H1 (cell line): ENCODE measurements at regions not wholly inside any gene's neighbourhood (a gene's known extent, or its start where the extent isn't known, plus 50 kb on each side); places are given as distances from the start of the nearest gene placed in this dataset.

Experiments used
- CTCF ChIA-PET: fragments of 300-600 bp; sonication (Branson Sonifier 250); formaldehyde crosslinking; loops from one replicate; lab custom pipeline; 2021; ENCODE audit not compliant: partially characterized antibody; lab: Charles Lee
- POLR2A ChIA-PET: fragments of 300-600 bp; sonication (Branson Sonifier 250); formaldehyde crosslinking; loops from one replicate; lab custom pipeline; 2021; ENCODE audit warnings: inconsistent platforms; ENCODE audit not compliant: partially characterized antibody; lab: Charles Lee
- DNase-seq, 2 experiments: peaks; one replicate each; pipeline versions ENCODE4 v3.0.0 to v3.0.0-alpha.2; 2010 to 2022; ENCODE audit warnings: low spot score in 2 of 2, low read depth in 1 of 2, mixed read lengths in 1 of 2
- FAIRE-seq: peaks from 2 replicates; lab custom pipeline; 2011; peaks lifted over from hg19 to GRCh38; lab: Jason Lieb, UNC
- H2AFZ ChIP-seq: 2 replicates; pipeline ENCODE4 v1.8.1; 2012; ENCODE audit warnings: low read length, inconsistent platforms
- H2AK5ac ChIP-seq: 2 replicates; pipeline ENCODE4 v1.6.1; 2013; ENCODE audit warnings: low read depth, low read length
- H2BK120ac ChIP-seq: replicated peaks from 2 replicates; pipeline ENCODE3; 2013; ENCODE audit warnings: low read depth, low read length, inconsistent platforms
- H2BK12ac ChIP-seq: 2 replicates; pipeline ENCODE4 v1.6.1; 2013; ENCODE audit warnings: low read depth, low read length
- H2BK15ac ChIP-seq: 2 replicates; pipeline ENCODE4 v1.6.1; 2013; ENCODE audit warnings: low read length
- H2BK20ac ChIP-seq: 2 replicates; pipeline ENCODE4 v1.6.1; 2013; ENCODE audit warnings: low read length
- H2BK5ac ChIP-seq: 2 replicates; pipeline ENCODE4 v1.6.1; 2013; ENCODE audit warnings: low read depth, low read length
- H3K14ac ChIP-seq: 2 replicates; pipeline ENCODE4 v1.6.1; 2013; ENCODE audit warnings: inconsistent platforms; ENCODE audit not compliant: insufficient read length
- H3K18ac ChIP-seq: 2 replicates; pipeline ENCODE4 v1.6.1; 2013; ENCODE audit warnings: low read length; ENCODE audit errors: extremely low read depth
- H3K23ac ChIP-seq: 2 replicates; pipeline ENCODE4 v1.6.1; 2013; ENCODE audit warnings: inconsistent platforms; ENCODE audit not compliant: insufficient read length
- H3K23me2 ChIP-seq: 2 replicates; pipeline ENCODE4 v1.6.1; 2013; ENCODE audit warnings: low read depth, low read length
- H3K27ac ChIP-seq: 2 replicates; pipeline ENCODE4 v1.6.1; 2011; ENCODE audit warnings: low read depth, low read length, inconsistent platforms
- H3K27me3 ChIP-seq, 4 experiments: replicated peaks in 1 of 4; 1 replicate in 1 of 4; 2 replicates in 3 of 4; pipeline versions ENCODE4 v1.6.1 to v1.8.1; 2011 to 2013; ENCODE audit warnings: low read length in 3 of 4, mild to moderate bottlenecking in 3 of 4, inconsistent platforms in 2 of 4, mixed read lengths in 2 of 4, moderate library complexity in 1 of 4; ENCODE audit not compliant: control insufficient read depth in 3 of 4, insufficient read depth in 3 of 4; ENCODE audit errors: extremely low read depth in 1 of 4
- H3K36me3 ChIP-seq, 4 experiments: 2 replicates each; pipeline versions ENCODE4 v1.6.1 to v1.8.1; 2011 to 2013; ENCODE audit warnings: mild to moderate bottlenecking in 4 of 4, low read length in 3 of 4, moderate library complexity in 2 of 4, control low read depth in 1 of 4, inconsistent platforms in 1 of 4; ENCODE audit not compliant: insufficient read depth in 4 of 4, control insufficient read depth in 2 of 4
- H3K4ac ChIP-seq: replicated peaks from 2 replicates; pipeline ENCODE3; 2013; ENCODE audit warnings: low read length, low read depth, mixed read lengths, inconsistent platforms; ENCODE audit not compliant: insufficient read length
- H3K4me1 ChIP-seq, 4 experiments: replicated peaks in 1 of 4; 1 replicate in 1 of 4; 2 replicates in 3 of 4; pipeline versions ENCODE4 v1.6.1 to v1.8.1; 2011 to 2013; ENCODE audit warnings: low read length in 3 of 4, inconsistent platforms in 2 of 4, mixed read lengths in 1 of 4; ENCODE audit not compliant: insufficient read depth in 4 of 4, control insufficient read depth in 3 of 4
- H3K4me2 ChIP-seq, 2 experiments: 2 replicates each; pipeline versions ENCODE4 v1.6.1 to v1.8.1; 2011 to 2013; ENCODE audit warnings: low read depth in 2 of 2, low read length in 2 of 2, control low read depth in 1 of 2, inconsistent platforms in 1 of 2, mild to moderate bottlenecking in 1 of 2; ENCODE audit not compliant: insufficient read depth in 1 of 2
- H3K4me3 ChIP-seq, 4 experiments: fragments of 200-600, 300-600 bp in 1 of 4; sonication (generic), shearing (Covaris generic), sonication (Bioruptor Twin) in 1 of 4; 2 replicates each; pipeline versions ENCODE4 v1.5.1 to v1.8.1; 2011 to 2016; ENCODE audit warnings: low read length in 4 of 4, low read depth in 3 of 4, control low read depth in 2 of 4, inconsistent platforms in 2 of 4, mild to moderate bottlenecking in 2 of 4, mixed read lengths in 1 of 4, moderate library complexity in 1 of 4; ENCODE audit not compliant: insufficient read depth in 2 of 4; ENCODE audit errors: extremely low read depth in 1 of 4
- H3K56ac ChIP-seq: replicated peaks from 2 replicates; pipeline ENCODE3; 2013; ENCODE audit warnings: low read depth, mild to moderate bottlenecking, mixed read lengths, low read length, inconsistent platforms; ENCODE audit not compliant: insufficient read length
- H3K79me1 ChIP-seq: 2 replicates; pipeline ENCODE4 v1.6.1; 2013; ENCODE audit warnings: low read depth, low read length, control low read depth
- H3K79me2 ChIP-seq, 2 experiments: 2 replicates each; pipeline versions ENCODE4 v1.6.1 to v1.8.1; 2012 to 2013; ENCODE audit warnings: low read length in 2 of 2, mild to moderate bottlenecking in 2 of 2, inconsistent platforms in 1 of 2; ENCODE audit not compliant: insufficient read depth in 2 of 2, control insufficient read depth in 1 of 2
- H3K9ac ChIP-seq, 4 experiments: replicated peaks in 1 of 4; 1 replicate in 1 of 4; 2 replicates in 3 of 4; pipeline versions ENCODE4 v1.6.1 to v1.8.1; 2011 to 2013; ENCODE audit warnings: low read depth in 3 of 4, low read length in 3 of 4, control low read depth in 2 of 4, mild to moderate bottlenecking in 2 of 4, moderate library complexity in 2 of 4, inconsistent platforms in 1 of 4; ENCODE audit errors: extremely low read depth in 1 of 4
- H3K9me3 ChIP-seq, 2 experiments: 2 replicates each; pipeline versions ENCODE4 v1.6.1 to v1.8.1; 2012 to 2013; ENCODE audit warnings: mild to moderate bottlenecking in 2 of 2, moderate library complexity in 2 of 2, control low read depth in 1 of 2, inconsistent platforms in 1 of 2, low read depth in 1 of 2, low read length in 1 of 2, mixed read lengths in 1 of 2; ENCODE audit not compliant: insufficient read depth in 2 of 2
- H4K20me1 ChIP-seq, 2 experiments: replicated peaks in 1 of 2; 2 replicates each; pipeline versions ENCODE3 to v1.8.1; 2011 to 2013; ENCODE audit warnings: inconsistent platforms in 2 of 2, low read length in 2 of 2, mild to moderate bottlenecking in 1 of 2; ENCODE audit not compliant: insufficient read depth in 2 of 2, control insufficient read depth in 1 of 2
- H4K5ac ChIP-seq: 2 replicates; pipeline ENCODE4 v1.6.1; 2013; ENCODE audit warnings: low read length, low read depth, mixed read lengths, inconsistent platforms; ENCODE audit not compliant: insufficient read length
- H4K8ac ChIP-seq: 2 replicates; pipeline ENCODE4 v1.8.0; 2013; ENCODE audit warnings: mild to moderate bottlenecking, moderate library complexity, low read length, inconsistent platforms; ENCODE audit not compliant: insufficient read depth; ENCODE audit errors: extremely low read depth
- H4K91ac ChIP-seq: replicated peaks from 2 replicates; pipeline ENCODE3; 2013; ENCODE audit warnings: low read length, mixed read lengths, inconsistent platforms; ENCODE audit not compliant: insufficient read length
- BCL11A ChIP-seq, 2 experiments: IDR thresholded peaks; one replicate each; pipeline ENCODE4 v1.6.1; 2011; ENCODE audit warnings: low read depth in 2 of 2, low read length in 2 of 2, mild to moderate bottlenecking in 2 of 2
- GTF2F1 ChIP-seq: IDR thresholded peaks from 2 replicates; pipeline ENCODE4 v1.6.1; 2012; ENCODE audit warnings: low read depth, low read length, improper control_type of control experiment, borderline replicate concordance
- JUN ChIP-seq: IDR thresholded peaks from 2 replicates; pipeline ENCODE4 v1.6.1; 2011; ENCODE audit warnings: low read depth, mild to moderate bottlenecking, improper control_type of control experiment, low read length
- KDM1A ChIP-seq: fragments of 200-600, 300-600 bp; sonication (generic); IDR thresholded peaks from 2 replicates; pipeline ENCODE4 v1.7.1; 2016; ENCODE audit warnings: mild to moderate bottlenecking, low read length, borderline replicate concordance
- MAFK ChIP-seq: IDR thresholded peaks from 2 replicates; pipeline ENCODE4 v1.6.1; 2012; ENCODE audit warnings: low read depth, mild to moderate bottlenecking, improper control_type of control experiment, low read length
- POLR2A ChIP-seq, 2 experiments: IDR thresholded peaks; 1 replicate in 1 of 2; 2 replicates in 1 of 2; pipeline ENCODE4 v1.6.1; 2011; ENCODE audit warnings: low read depth in 2 of 2, low read length in 2 of 2, mild to moderate bottlenecking in 2 of 2; ENCODE audit errors: control extremely low read depth in 1 of 2
- RNF2 ChIP-seq: fragments of 200-900, 300-1000 bp; sonication (generic); IDR thresholded peaks from 2 replicates; pipeline ENCODE4 v1.7.1; 2016; ENCODE audit warnings: borderline replicate concordance, low read depth, mild to moderate bottlenecking, antibody characterized with exemption, low read length; ENCODE audit not compliant: poor library complexity, severe bottlenecking; ENCODE audit errors: missing control alignments
- RXRA ChIP-seq: IDR thresholded peaks from 2 replicates; pipeline ENCODE4 v1.6.1; 2011; ENCODE audit warnings: low read depth, mild to moderate bottlenecking, low read length, moderate library complexity; ENCODE audit not compliant: insufficient read depth
- SAP30 ChIP-seq: fragments of 300-600 bp; sonication (generic); IDR thresholded peaks from 2 replicates; pipeline ENCODE4 v1.7.1; 2012; ENCODE audit warnings: low read length, moderate library complexity, mild to moderate bottlenecking, inconsistent platforms; ENCODE audit not compliant: insufficient read depth, insufficient replicate concordance
- SIN3A ChIP-seq, 2 experiments: IDR thresholded peaks in 1 of 2; conservative IDR thresholded peaks in 1 of 2; 2 replicates each; pipeline ENCODE4 v1.6.1; 2011 to 2012; ENCODE audit warnings: low read length in 2 of 2, improper control_type of control experiment in 1 of 2, low read depth in 1 of 2, mild to moderate bottlenecking in 1 of 2
- TBP ChIP-seq: IDR thresholded peaks from 2 replicates; pipeline ENCODE4 v1.6.1; 2011; ENCODE audit warnings: low read depth, low read length, improper control_type of control experiment
- TCF12 ChIP-seq: IDR thresholded peaks from 2 replicates; pipeline ENCODE4 v1.6.1; 2011; ENCODE audit warnings: low read depth, mild to moderate bottlenecking, low read length
- TEAD4 ChIP-seq: IDR thresholded peaks from 2 replicates; pipeline ENCODE4 v1.6.1; 2012; ENCODE audit warnings: low read depth, low read length, inconsistent platforms, mixed read lengths
- YY1 ChIP-seq: IDR thresholded peaks from 2 replicates; pipeline ENCODE4 v1.6.1; 2011; ENCODE audit warnings: low read depth, mild to moderate bottlenecking, low read length
- ZNF274 ChIP-seq: IDR thresholded peaks from 2 replicates; pipeline ENCODE4 v1.7.0; 2012; ENCODE audit warnings: low read length, borderline replicate concordance; ENCODE audit errors: extremely low read depth
- WGBS, 2 experiments: shearing (Covaris generic) in 1 of 2; methylation state at CpG; one replicate each; pipeline versions ENCODE4 v1.1.6 to v1.1.7; 2013 to 2015; ENCODE audit warnings: low lambda C conversion rate in 2 of 2, mixed read lengths in 2 of 2, inconsistent platforms in 1 of 2, low coverage in 1 of 2, missing lambda C conversion rate in 1 of 2; ENCODE audit not compliant: insufficient replicate concordance in 2 of 2, insufficient coverage in 1 of 2, insufficient read length in 1 of 2; ENCODE audit errors: extremely low coverage in 1 of 2, missing lambda C conversion rate in 1 of 2; 5-methylcytosine and 5-hydroxymethylcytosine counted together

- H2BK120ac ChIP-seq: no peak overlapping the region
- H3K27ac ChIP-seq: no peak overlapping the region
- WGBS, 2 experiments: 96% methylated on average over 2 of the region's 2 CpGs; no CpG with 5 or more reads in 1 of the 2 experiments
- H3K18ac ChIP-seq: no peak overlapping the region
- no peaks in the 10 kb centered on the region for H3K36me3 ChIP-seq
- no peak overlapping the region for H3K4ac ChIP-seq
- H3K4me1 ChIP-seq: peaks cover 0 to 1% (median 0%) of the 10 kb centered on the region in 4 experiments; a peak in 1 of 7 replicates
- H2AK5ac ChIP-seq: no peak overlapping the region
- no peaks in the 10 kb centered on the region for H4K20me1 ChIP-seq
- no peak overlapping the region for H2BK20ac ChIP-seq
- H3K23ac ChIP-seq: no peak overlapping the region
- no peak overlapping the region for H4K5ac ChIP-seq
- H2BK5ac ChIP-seq: no peak overlapping the region
- H4K8ac ChIP-seq: no peak overlapping the region
- H3K4me3 ChIP-seq: no peak overlapping the region
- no peak overlapping the region for H3K14ac ChIP-seq
- DNase-seq (no peak), FAIRE-seq (no peak)
- H2AFZ ChIP-seq: no peak overlapping the region
- no peaks in the 10 kb centered on the region for H3K9me3 ChIP-seq
- H2BK15ac ChIP-seq: no peak overlapping the region
- CTCF ChIA-PET: interaction anchor here (0.6 to 1.8 kb wide), 2 partner anchors 10 to 155 kb away, joined by 5 to 6 read pairs; no protein-coding TSS in a partner anchor
- H3K56ac ChIP-seq: no peak overlapping the region
- H3K27me3 ChIP-seq: no peaks in the 10 kb centered on the region
- H3K79me2 ChIP-seq: no peaks in the 10 kb centered on the region
- no peak overlapping the region for H4K91ac ChIP-seq
- TF ChIP-seq GTF2F1 (no peak), TCF12 (no peak), RXRA (no peak), TEAD4 (no peak), YY1 (no peak), SAP30 (no peak), JUN (no peak), KDM1A (no peak), MAFK (no peak), POLR2A (IDR thresholded peaks at IDR 0.05; ENCODE audit: control extremely low read depth in 1 of 2, low read depth in 2 of 2, low read length in 2 of 2) (no peak), BCL11A (IDR thresholded peaks at IDR 0.05; ENCODE audit: low read depth in 2 of 2, low read length in 2 of 2) (no peak), SIN3A (conservative IDR thresholded peaks at IDR 0.05 in 1 of 2, IDR thresholded peaks at IDR 0.05 in 1 of 2; ENCODE audit: low read depth in 1 of 2, low read length in 2 of 2) (no peak), ZNF274 (no peak), TBP (no peak), RNF2 (no peak)
- POLR2A ChIA-PET: interaction anchor here (0.6 kb wide), 1 partner anchor 13 kb away, joined by 3 read pairs; no protein-coding TSS in a partner anchor
- H2BK12ac ChIP-seq: no peak overlapping the region
- no peaks in the 10 kb centered on the region for H3K79me1 ChIP-seq
- H3K23me2 ChIP-seq: no peaks in the 10 kb centered on the region
- no peak overlapping the region for H3K9ac ChIP-seq
- H3K4me2 ChIP-seq: no peak overlapping the region
These were observed 119.9 kb upstream of the ATP2B1 start for GRCh38 chr12:89828575-89828974.
